ENCODE measurements at regions not wholly inside any gene's neighbourhood (a gene's known extent, or its start where the extent isn't known, plus 50 kb on each side); places are given as distances from the start of the nearest gene placed in this dataset.

GRCh38 chr1:232212253-232212652, 417.7 kb downstream of the SIPA1L2 start:
- no peak for DNase-seq (ENCODE audit: low read depth in 2 of 2)

GRCh38 chr1:232211149-232211548, 418.8 kb downstream of the SIPA1L2 start:
- DNase-seq (ENCODE audit: low read depth in 2 of 2), result no peak

GRCh38 chr1:232209357-232209756, 420.6 kb downstream of the SIPA1L2 start:
- no peak for DNase-seq (ENCODE audit: low read depth in 2 of 2)

GRCh38 chr1:232207073-232207866, 422.7 kb downstream of the SIPA1L2 start:
- no peak for DNase-seq (ENCODE audit: low read depth in 2 of 2)

GRCh38 chr1:232204269-232204668, 425.7 kb downstream of the SIPA1L2 start:
- DNase-seq (ENCODE audit: low read depth in 2 of 2), result no peak

GRCh38 chr1:232201024-232201423, 428.9 kb downstream of the SIPA1L2 start:
- DNase-seq (ENCODE audit: low read depth in 2 of 2), result no peak

- no peak for DNase-seq (ENCODE audit: low read depth in 2 of 2)
These were observed 433.9 kb downstream of the SIPA1L2 start for GRCh38 chr1:232196042-232196441.

GRCh38 chr1:232194424-232194823, 435.5 kb downstream of the SIPA1L2 start:
- no peak for DNase-seq (ENCODE audit: low read depth in 2 of 2)

GRCh38 chr1:232193451-232193783, 436.5 kb downstream of the SIPA1L2 start:
- no peak for DNase-seq (ENCODE audit: low read depth in 2 of 2)

- DNase-seq (ENCODE audit: low read depth in 2 of 2), result no peak
These were observed 437.0 kb downstream of the SIPA1L2 start for GRCh38 chr1:232192781-232193450.

- no peak for DNase-seq (ENCODE audit: low read depth in 2 of 2)
These were observed 438.4 kb downstream of the SIPA1L2 start for GRCh38 chr1:232191560-232191959.

GRCh38 chr1:232188318-232188717, 441.6 kb downstream of the SIPA1L2 start:
- DNase-seq (ENCODE audit: low read depth in 2 of 2), result no peak

- no peak for DNase-seq (ENCODE audit: low read depth in 2 of 2)
These were observed 443.0 kb downstream of the SIPA1L2 start for GRCh38 chr1:232186931-232187330.

- DNase-seq (ENCODE audit: low read depth in 2 of 2), result no peak
These were observed 445.1 kb downstream of the SIPA1L2 start for GRCh38 chr1:232184561-232185530.

- no peak for DNase-seq (ENCODE audit: low read depth in 2 of 2)
These were observed 446.1 kb downstream of the SIPA1L2 start for GRCh38 chr1:232183802-232184201.

- no peak for DNase-seq (ENCODE audit: low read depth in 2 of 2)
These were observed 446.6 kb downstream of the SIPA1L2 start for GRCh38 chr1:232183266-232183800.

- no peak for DNase-seq (ENCODE audit: low read depth in 2 of 2)
These were observed 447.7 kb downstream of the SIPA1L2 start for GRCh38 chr1:232182236-232182635.

GRCh38 chr1:232180779-232181136, 449.2 kb downstream of the SIPA1L2 start:
- no peak for DNase-seq (ENCODE audit: low read depth in 2 of 2)

GRCh38 chr1:232179896-232180778, 449.8 kb downstream of the SIPA1L2 start:
- DNase-seq (ENCODE audit: low read depth in 2 of 2), result no peak

GRCh38 chr1:232178191-232178590, 451.7 kb downstream of the SIPA1L2 start:
- DNase-seq (ENCODE audit: low read depth in 2 of 2), result no peak

GRCh38 chr1:232177438-232177837, 452.5 kb downstream of the SIPA1L2 start:
- DNase-seq (ENCODE audit: low read depth in 2 of 2), result no peak
